ENCODE measurements at regions not wholly inside any gene's neighbourhood (a gene's known extent, or its start where the extent isn't known, plus 50 kb on each side); places are given as distances from the start of the nearest gene placed in this dataset.

GRCh38 chrX:85698921-85699320, 319.5 kb upstream of the POF1B start:
- Histone ChIP-seq H2BK120ac (replicated peaks; ENCODE audit: low read depth, low read length) (no peak overlapping the region), H3K27ac (ENCODE audit: low read depth, low read length) (no peak overlapping the region), H4K5ac (ENCODE audit: insufficient read length, low read depth, low read length) (no peak overlapping the region), H3K79me2 (ENCODE audit: control insufficient read depth in 1 of 2, insufficient read depth in 2 of 2, low read length in 2 of 2) (no peaks in the 10 kb centered on the region), H3K79me1 (ENCODE audit: low read depth, low read length) (no peaks in the 10 kb centered on the region), H3K27me3 (replicated peaks in 1 of 4; ENCODE audit: control insufficient read depth in 3 of 4, extremely low read depth in 1 of 4, insufficient read depth in 3 of 4, low read length in 3 of 4) (no peaks in the 10 kb centered on the region), H3K4me1 (replicated peaks in 1 of 4; ENCODE audit: control insufficient read depth in 3 of 4, insufficient read depth in 4 of 4, low read length in 3 of 4) (0 out of 7 replicates have a peak, but pooled peaks cover 0 to 3% (median 0%) of the 10 kb centered on the region in 4 experiments), H2BK20ac (ENCODE audit: low read length) (no peak overlapping the region), H3K14ac (ENCODE audit: insufficient read length) (no peak overlapping the region), H3K23me2 (ENCODE audit: low read depth, low read length) (no peaks in the 10 kb centered on the region), H3K18ac (ENCODE audit: extremely low read depth, low read length) (no peak overlapping the region), H3K36me3 (ENCODE audit: control insufficient read depth in 2 of 4, insufficient read depth in 4 of 4, low read length in 3 of 4) (no peaks in the 10 kb centered on the region), H4K8ac (ENCODE audit: extremely low read depth, insufficient read depth, low read length) (no peak overlapping the region; the same call in 1 of the 2 replicates), H2BK15ac (ENCODE audit: low read length) (no peak overlapping the region), H2AFZ (ENCODE audit: low read length) (no peak overlapping the region), H2BK12ac (ENCODE audit: low read depth, low read length) (no peak overlapping the region), H3K4me3 (ENCODE audit: extremely low read depth in 1 of 4, insufficient read depth in 2 of 4, low read depth in 3 of 4, low read length in 4 of 4) (no peak overlapping the region), H3K9me3 (ENCODE audit: insufficient read depth in 2 of 2, low read depth in 1 of 2, low read length in 1 of 2) (no peaks in the 10 kb centered on the region), H4K91ac (replicated peaks; ENCODE audit: insufficient read length, low read length) (no peak overlapping the region), H4K20me1 (replicated peaks in 1 of 2; ENCODE audit: control insufficient read depth in 1 of 2, insufficient read depth in 2 of 2, low read length in 2 of 2) (no peaks in the 10 kb centered on the region), H3K4ac (replicated peaks; ENCODE audit: insufficient read length, low read depth, low read length) (no peak overlapping the region), H2BK5ac (ENCODE audit: low read depth, low read length) (no peak overlapping the region), H3K9ac (replicated peaks in 1 of 4; ENCODE audit: extremely low read depth in 1 of 4, low read depth in 3 of 4, low read length in 3 of 4) (no peak overlapping the region), H3K23ac (ENCODE audit: insufficient read length) (no peak overlapping the region), H3K4me2 (ENCODE audit: insufficient read depth in 1 of 2, low read depth in 2 of 2, low read length in 2 of 2) (no peak overlapping the region), H3K56ac (replicated peaks; ENCODE audit: insufficient read length, low read depth, low read length) (no peak overlapping the region), H2AK5ac (ENCODE audit: low read depth, low read length) (no peak overlapping the region)
- TF ChIP-seq CREB1 (IDR thresholded peaks at IDR 0.05), result no peak
- TF ChIP-seq CEBPB (IDR thresholded peaks at IDR 0.05; ENCODE audit: low read depth, low read length), result no peak
- no peak for TF ChIP-seq JUND (IDR thresholded peaks at IDR 0.05; ENCODE audit: low read length)
- TF ChIP-seq CHD1 (IDR thresholded peaks at IDR 0.05; ENCODE audit: low read depth, low read length), result no peak
- FAIRE-seq, result no peak
- ChIA-PET CTCF (ENCODE audit: partially characterized antibody) (no interaction called here), POLR2A (ENCODE audit: partially characterized antibody) (no interaction called here)
- WGBS, 2 experiments (ENCODE audit: extremely low coverage in 1 of 2, insufficient coverage in 1 of 2, insufficient read length in 1 of 2, insufficient replicate concordance in 2 of 2, low coverage in 1 of 2, low lambda C conversion rate in 2 of 2, missing lambda C conversion rate in 1 of 2), result 100% methylated on average over 3 of the region's 5 CpGs; no CpG with 5 or more reads in 1 of the 2 experiments
- no peak for DNase-seq (ENCODE audit: low read depth in 1 of 2, low spot score in 2 of 2)
